WTC11 (cell line): ENCODE measurements at regions not wholly inside any gene's neighbourhood (a gene's known extent, or its start where the extent isn't known, plus 50 kb on each side); places are given as distances from the start of the nearest gene placed in this dataset.

Experiments used
- CREB1 ChIP-seq: sonication (generic); formaldehyde crosslinking; IDR thresholded peaks from 2 replicates; pipeline ENCODE4 v1.8.0; 2023; ENCODE audit warnings: mild to moderate bottlenecking, missing genetic modification reagents
- ELF4 ChIP-seq: sonication (generic); formaldehyde crosslinking; IDR thresholded peaks from 2 replicates; pipeline ENCODE4 v1.8.1; 2022; ENCODE audit warnings: low read depth, mild to moderate bottlenecking, moderate library complexity, missing genetic modification reagents
- NR1H2 ChIP-seq: sonication (generic); formaldehyde crosslinking; IDR thresholded peaks from 2 replicates; pipeline ENCODE4 v1.9.0; 2021; ENCODE audit warnings: mild to moderate bottlenecking, moderate library complexity, missing genetic modification reagents
- NR3C1 ChIP-seq: sonication (generic); formaldehyde crosslinking; conservative IDR thresholded peaks from 2 replicates; pipeline ENCODE4 v1.8.1; 2023; ENCODE audit warnings: low read depth, mild to moderate bottlenecking, missing genetic modification reagents
- OVOL2 ChIP-seq: fragments of 250-450 bp; sonication (Bioruptor Pico); IDR thresholded peaks from 2 replicates; pipeline ENCODE4 v1.9.0; 2021; ENCODE audit warnings: mild to moderate bottlenecking, borderline replicate concordance
- TF ChIP-seq, protein P1 (sequence below): fragments of 200-600 bp; IDR thresholded peaks from 2 replicates; pipeline ENCODE4 v1.8.0; 2022; ENCODE audit warnings: antibody characterized with exemption
- TF ChIP-seq, protein P2 (sequence below): sonication (generic); formaldehyde crosslinking; IDR thresholded peaks from 2 replicates; pipeline ENCODE4 v1.8.0; 2022; ENCODE audit warnings: missing genetic modification reagents
- TF ChIP-seq, protein P3 (sequence below): sonication (generic); formaldehyde crosslinking; conservative IDR thresholded peaks from 2 replicates; pipeline ENCODE4 v1.8.1; 2022; ENCODE audit warnings: mild to moderate bottlenecking, missing genetic modification reagents
- TF ChIP-seq, protein P4 (sequence below): sonication (generic); formaldehyde crosslinking; IDR thresholded peaks from 2 replicates; pipeline ENCODE4 v1.8.0; 2022; ENCODE audit warnings: mild to moderate bottlenecking, missing genetic modification reagents
- TF ChIP-seq, protein P5 (sequence below): sonication (generic); formaldehyde crosslinking; IDR thresholded peaks from 2 replicates; pipeline ENCODE4 v1.8.1; 2022; ENCODE audit warnings: missing genetic modification reagents, borderline replicate concordance
- TF ChIP-seq, protein P6 (sequence below): sonication (generic); formaldehyde crosslinking; IDR thresholded peaks from 2 replicates; pipeline ENCODE4 v1.8.0; 2023; ENCODE audit warnings: missing genetic modification reagents

DNA sequence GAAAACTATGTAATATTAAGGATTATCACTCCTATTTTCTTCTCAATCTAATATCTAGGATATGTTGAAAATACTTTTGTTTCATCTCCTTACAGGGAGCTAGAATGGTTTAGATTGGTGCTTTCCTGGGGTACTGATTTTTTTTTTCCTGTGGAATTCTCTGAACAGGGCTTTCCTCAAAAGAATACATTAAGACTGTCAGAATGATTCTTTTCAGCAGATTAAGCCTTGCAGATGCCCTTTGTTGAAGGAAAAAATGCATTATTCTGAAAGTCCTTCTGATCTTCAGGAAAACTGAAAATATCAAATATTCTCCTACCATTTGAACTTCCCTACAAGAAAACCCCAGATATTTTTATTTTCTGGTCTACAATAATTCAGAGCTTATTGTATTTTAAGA lies 178.9 kb downstream of the SOX4 start:
- TF ChIP-seq, protein P1, sequence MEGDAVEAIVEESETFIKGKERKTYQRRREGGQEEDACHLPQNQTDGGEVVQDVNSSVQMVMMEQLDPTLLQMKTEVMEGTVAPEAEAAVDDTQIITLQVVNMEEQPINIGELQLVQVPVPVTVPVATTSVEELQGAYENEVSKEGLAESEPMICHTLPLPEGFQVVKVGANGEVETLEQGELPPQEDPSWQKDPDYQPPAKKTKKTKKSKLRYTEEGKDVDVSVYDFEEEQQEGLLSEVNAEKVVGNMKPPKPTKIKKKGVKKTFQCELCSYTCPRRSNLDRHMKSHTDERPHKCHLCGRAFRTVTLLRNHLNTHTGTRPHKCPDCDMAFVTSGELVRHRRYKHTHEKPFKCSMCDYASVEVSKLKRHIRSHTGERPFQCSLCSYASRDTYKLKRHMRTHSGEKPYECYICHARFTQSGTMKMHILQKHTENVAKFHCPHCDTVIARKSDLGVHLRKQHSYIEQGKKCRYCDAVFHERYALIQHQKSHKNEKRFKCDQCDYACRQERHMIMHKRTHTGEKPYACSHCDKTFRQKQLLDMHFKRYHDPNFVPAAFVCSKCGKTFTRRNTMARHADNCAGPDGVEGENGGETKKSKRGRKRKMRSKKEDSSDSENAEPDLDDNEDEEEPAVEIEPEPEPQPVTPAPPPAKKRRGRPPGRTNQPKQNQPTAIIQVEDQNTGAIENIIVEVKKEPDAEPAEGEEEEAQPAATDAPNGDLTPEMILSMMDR: no peak
- TF ChIP-seq, protein P2, sequence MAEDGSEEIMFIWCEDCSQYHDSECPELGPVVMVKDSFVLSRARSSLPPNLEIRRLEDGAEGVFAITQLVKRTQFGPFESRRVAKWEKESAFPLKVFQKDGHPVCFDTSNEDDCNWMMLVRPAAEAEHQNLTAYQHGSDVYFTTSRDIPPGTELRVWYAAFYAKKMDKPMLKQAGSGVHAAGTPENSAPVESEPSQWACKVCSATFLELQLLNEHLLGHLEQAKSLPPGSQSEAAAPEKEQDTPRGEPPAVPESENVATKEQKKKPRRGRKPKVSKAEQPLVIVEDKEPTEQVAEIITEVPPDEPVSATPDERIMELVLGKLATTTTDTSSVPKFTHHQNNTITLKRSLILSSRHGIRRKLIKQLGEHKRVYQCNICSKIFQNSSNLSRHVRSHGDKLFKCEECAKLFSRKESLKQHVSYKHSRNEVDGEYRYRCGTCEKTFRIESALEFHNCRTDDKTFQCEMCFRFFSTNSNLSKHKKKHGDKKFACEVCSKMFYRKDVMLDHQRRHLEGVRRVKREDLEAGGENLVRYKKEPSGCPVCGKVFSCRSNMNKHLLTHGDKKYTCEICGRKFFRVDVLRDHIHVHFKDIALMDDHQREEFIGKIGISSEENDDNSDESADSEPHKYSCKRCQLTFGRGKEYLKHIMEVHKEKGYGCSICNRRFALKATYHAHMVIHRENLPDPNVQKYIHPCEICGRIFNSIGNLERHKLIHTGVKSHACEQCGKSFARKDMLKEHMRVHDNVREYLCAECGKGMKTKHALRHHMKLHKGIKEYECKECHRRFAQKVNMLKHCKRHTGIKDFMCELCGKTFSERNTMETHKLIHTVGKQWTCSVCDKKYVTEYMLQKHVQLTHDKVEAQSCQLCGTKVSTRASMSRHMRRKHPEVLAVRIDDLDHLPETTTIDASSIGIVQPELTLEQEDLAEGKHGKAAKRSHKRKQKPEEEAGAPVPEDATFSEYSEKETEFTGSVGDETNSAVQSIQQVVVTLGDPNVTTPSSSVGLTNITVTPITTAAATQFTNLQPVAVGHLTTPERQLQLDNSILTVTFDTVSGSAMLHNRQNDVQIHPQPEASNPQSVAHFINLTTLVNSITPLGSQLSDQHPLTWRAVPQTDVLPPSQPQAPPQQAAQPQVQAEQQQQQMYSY (CRISPR knock-in tag): no peak
- TF ChIP-seq, protein P3, sequence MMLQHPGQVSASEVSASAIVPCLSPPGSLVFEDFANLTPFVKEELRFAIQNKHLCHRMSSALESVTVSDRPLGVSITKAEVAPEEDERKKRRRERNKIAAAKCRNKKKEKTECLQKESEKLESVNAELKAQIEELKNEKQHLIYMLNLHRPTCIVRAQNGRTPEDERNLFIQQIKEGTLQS (CRISPR knock-in tag): no peak
- TF ChIP-seq, protein P4, sequence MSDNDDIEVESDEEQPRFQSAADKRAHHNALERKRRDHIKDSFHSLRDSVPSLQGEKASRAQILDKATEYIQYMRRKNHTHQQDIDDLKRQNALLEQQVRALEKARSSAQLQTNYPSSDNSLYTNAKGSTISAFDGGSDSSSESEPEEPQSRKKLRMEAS (CRISPR knock-in tag): no peak
- TF ChIP-seq, protein P5, sequence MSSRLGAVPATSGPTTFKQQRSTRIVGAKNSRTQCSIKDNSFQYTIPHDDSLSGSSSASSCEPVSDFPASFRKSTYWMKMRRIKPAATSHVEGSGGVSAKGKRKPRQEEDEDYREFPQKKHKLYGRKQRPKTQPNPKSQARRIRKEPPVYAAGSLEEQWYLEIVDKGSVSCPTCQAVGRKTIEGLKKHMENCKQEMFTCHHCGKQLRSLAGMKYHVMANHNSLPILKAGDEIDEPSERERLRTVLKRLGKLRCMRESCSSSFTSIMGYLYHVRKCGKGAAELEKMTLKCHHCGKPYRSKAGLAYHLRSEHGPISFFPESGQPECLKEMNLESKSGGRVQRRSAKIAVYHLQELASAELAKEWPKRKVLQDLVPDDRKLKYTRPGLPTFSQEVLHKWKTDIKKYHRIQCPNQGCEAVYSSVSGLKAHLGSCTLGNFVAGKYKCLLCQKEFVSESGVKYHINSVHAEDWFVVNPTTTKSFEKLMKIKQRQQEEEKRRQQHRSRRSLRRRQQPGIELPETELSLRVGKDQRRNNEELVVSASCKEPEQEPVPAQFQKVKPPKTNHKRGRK: no peak
- TF ChIP-seq ELF4 (CRISPR knock-in tag) (no peak), NR3C1 (no peak), CREB1 (no peak), OVOL2 (no peak), NR1H2 (CRISPR knock-in tag) (no peak)
- TF ChIP-seq, protein P6, sequence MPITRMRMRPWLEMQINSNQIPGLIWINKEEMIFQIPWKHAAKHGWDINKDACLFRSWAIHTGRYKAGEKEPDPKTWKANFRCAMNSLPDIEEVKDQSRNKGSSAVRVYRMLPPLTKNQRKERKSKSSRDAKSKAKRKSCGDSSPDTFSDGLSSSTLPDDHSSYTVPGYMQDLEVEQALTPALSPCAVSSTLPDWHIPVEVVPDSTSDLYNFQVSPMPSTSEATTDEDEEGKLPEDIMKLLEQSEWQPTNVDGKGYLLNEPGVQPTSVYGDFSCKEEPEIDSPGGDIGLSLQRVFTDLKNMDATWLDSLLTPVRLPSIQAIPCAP: no peak
